AG09309 (cell line): ENCODE measurements at regions not wholly inside any gene's neighbourhood (a gene's known extent, or its start where the extent isn't known, plus 50 kb on each side); places are given as distances from the start of the nearest gene placed in this dataset.

Experiments used
- DNase-seq: peaks from one replicate; pipeline ENCODE4 v3.0.0-alpha.2; 2010; ENCODE audit warnings: low read depth
- H3K4me3 ChIP-seq: 2 replicates; pipeline ENCODE4 v1.5.1; 2011; ENCODE audit warnings: mild to moderate bottlenecking, low read depth, low read length, moderate library complexity; ENCODE audit not compliant: control insufficient read depth
- CTCF ChIP-seq: IDR thresholded peaks from 2 replicates; pipeline ENCODE4 v1.5.1; 2011; ENCODE audit warnings: mild to moderate bottlenecking, low read depth, low read length, inconsistent platforms; ENCODE audit not compliant: insufficient read depth, control insufficient read depth; ENCODE audit errors: missing control alignments

GRCh38 chr16:63171545-63171944 is 1135.3 kb upstream of the CDH8 start:
- no peak for TF ChIP-seq CTCF
- DNase-seq: no peak
- H3K4me3 ChIP-seq: no peak overlapping the region

GRCh38 chr16:63169100-63169499 is 1132.9 kb upstream of the CDH8 start:
- H3K4me3 ChIP-seq: no peak overlapping the region
- no peak for TF ChIP-seq CTCF
- no peak for DNase-seq

GRCh38 chr16:63157818-63158217 is 1121.6 kb upstream of the CDH8 start:
- no peak for TF ChIP-seq CTCF
- DNase-seq: no peak
- no peak overlapping the region for H3K4me3 ChIP-seq

GRCh38 chr16:63146251-63146650 is 1110.0 kb upstream of the CDH8 start:
- no peak for DNase-seq
- no peak for TF ChIP-seq CTCF
- no peak overlapping the region for H3K4me3 ChIP-seq

- TF ChIP-seq CTCF: no peak
- no peak overlapping the region for H3K4me3 ChIP-seq
- no peak for DNase-seq
Measured at GRCh38 chr16:63145411-63145810, 1109.2 kb upstream of the CDH8 start.

GRCh38 chr16:63135069-63135468 is 1098.8 kb upstream of the CDH8 start:
- TF ChIP-seq CTCF: no peak
- no peak for DNase-seq

GRCh38 chr16:63131503-63131902 is 1095.3 kb upstream of the CDH8 start:
- no peak for TF ChIP-seq CTCF
- H3K4me3 ChIP-seq: no peak overlapping the region
- DNase-seq: no peak

More at GRCh38 chr16:63135069-63135468, 1098.8 kb upstream of the CDH8 start:
- no peak overlapping the region for H3K4me3 ChIP-seq
